AG04450 (cell line): ENCODE measurements at regions not wholly inside any gene's neighbourhood (a gene's known extent, or its start where the extent isn't known, plus 50 kb on each side); places are given as distances from the start of the nearest gene placed in this dataset.

Source experiments
- CTCF ChIA-PET: fragments of 300-600, 350-600 bp; formaldehyde crosslinking; extraction: SDS; loops from one replicate; lab custom pipeline; 2022; ENCODE audit warnings: antibody characterized with exemption, inconsistent platforms; lab: Charles Lee
- POLR2A ChIA-PET: fragments of 350-600 bp; formaldehyde crosslinking; extraction: SDS; loops from one replicate; lab custom pipeline; 2021; ENCODE audit warnings: antibody characterized with exemption, inconsistent platforms; lab: Yijun Ruan, JAX
- DNase-seq: peaks from one replicate; pipeline ENCODE4 v3.0.0-alpha.2; 2011; ENCODE audit warnings: low read depth, low spot score
- H3K27ac ChIP-seq: one replicate; pipeline ENCODE4 v1.5.1; 2012; ENCODE audit warnings: low read depth, low read length, control low read depth
- H3K27me3 ChIP-seq: one replicate; pipeline ENCODE4 v1.6.0; 2012; ENCODE audit warnings: low read length; ENCODE audit not compliant: control insufficient read depth, insufficient read depth
- H3K4me3 ChIP-seq: 2 replicates; pipeline ENCODE4 v1.5.1; 2011; ENCODE audit warnings: mild to moderate bottlenecking, low read depth, low read length, control low read depth
- H3K9me3 ChIP-seq: 2 replicates; pipeline ENCODE4 v1.5.1; 2012; ENCODE audit warnings: low read length; ENCODE audit not compliant: control insufficient read depth, insufficient read depth
- CTCF ChIP-seq: IDR thresholded peaks from 2 replicates; pipeline ENCODE4 v1.5.1; 2011; ENCODE audit warnings: low read depth, low read length, control low read depth, inconsistent platforms

- H3K27ac ChIP-seq, result no peak overlapping the region
- H3K27me3 ChIP-seq, result no peaks in the 10 kb centered on the region
- H3K9me3 ChIP-seq, result no peaks in the 10 kb centered on the region
- ChIA-PET POLR2A (no interaction called here), CTCF (no interaction called here)
- H3K4me3 ChIP-seq, result no peak overlapping the region
- DNase-seq, result no peak
- no peak for TF ChIP-seq CTCF
These were observed 160.4 kb upstream of the SPACA1 start for GRCh38 chr6:87887266-87887665.

- Histone ChIP-seq H3K27me3 (no peaks in the 10 kb centered on the region), H3K9me3 (no peaks in the 10 kb centered on the region), H3K27ac (no peak overlapping the region), H3K4me3 (no peak overlapping the region)
- TF ChIP-seq CTCF, result no peak
- no peak for DNase-seq
- ChIA-PET CTCF (no interaction called here), POLR2A (no interaction called here)
These were observed 163.4 kb upstream of the SPACA1 start for GRCh38 chr6:87884203-87884602.

- Histone ChIP-seq H3K9me3 (no peaks in the 10 kb centered on the region), H3K27me3 (no peaks in the 10 kb centered on the region), H3K4me3 (no peak overlapping the region), H3K27ac (no peak overlapping the region)
- ChIA-PET CTCF (no interaction called here), POLR2A (no interaction called here)
- no peak for DNase-seq
- no peak for TF ChIP-seq CTCF
These were observed 166.2 kb upstream of the SPACA1 start for GRCh38 chr6:87881342-87881895.

- no peaks in the 10 kb centered on the region for H3K9me3 ChIP-seq
- ChIA-PET POLR2A (no interaction called here), CTCF (interaction anchor here (0.7 kb wide), 1 partner anchor 443 kb away, joined by 4 read pairs; no protein-coding TSS in a partner anchor)
- TF ChIP-seq CTCF, result no peak
- no peaks in the 10 kb centered on the region for H3K27me3 ChIP-seq
- DNase-seq, result no peak
- H3K27ac ChIP-seq, result no peak overlapping the region
- H3K4me3 ChIP-seq, result no peak overlapping the region
These were observed 168.3 kb upstream of the SPACA1 start for GRCh38 chr6:87879132-87879861.

- ChIA-PET POLR2A (no interaction called here), CTCF (no interaction called here)
- Histone ChIP-seq H3K4me3 (no peak overlapping the region), H3K27me3 (peaks cover 4% of the 10 kb centered on the region), H3K27ac (no peak overlapping the region), H3K9me3 (no peaks in the 10 kb centered on the region)
- TF ChIP-seq CTCF, result no peak
- DNase-seq, result no peak
These were observed 171.9 kb upstream of the SPACA1 start for GRCh38 chr6:87875781-87876180.
